PC-3 (cell line): ENCODE measurements at regions not wholly inside any gene's neighbourhood (a gene's known extent, or its start where the extent isn't known, plus 50 kb on each side); places are given as distances from the start of the nearest gene placed in this dataset.

Experiments used
- CTCF ChIP-seq: fragments of 300-600 bp; sonication (generic); conservative IDR thresholded peaks from 2 replicates; pipeline ENCODE4 v1.5.1; 2017; ENCODE audit warnings: antibody characterized with exemption, low read depth, mild to moderate bottlenecking, low read length
- EZH2 ChIP-seq: fragments of 300-600 bp; sonication (generic); IDR thresholded peaks from one replicate; pipeline ENCODE4 v1.6.1; 2017; ENCODE audit warnings: antibody characterized with exemption, mild to moderate bottlenecking, low read length; ENCODE audit not compliant: unreplicated experiment
- EZH2phosphoT487 ChIP-seq: fragments of 300-600 bp; sonication (generic); IDR thresholded peaks from 2 replicates; pipeline ENCODE4 v1.6.1; 2018; ENCODE audit warnings: mild to moderate bottlenecking, antibody characterized with exemption, low read length, borderline replicate concordance

GRCh38 chr12:20142316-20142715 lies 226.0 kb upstream of the PDE3A start:
- no peak for TF ChIP-seq EZH2phosphoT487
- TF ChIP-seq CTCF = no peak
- no peak for TF ChIP-seq EZH2
